DMS53 treated with DMSO at 0.1 percent for 48 hours (cell line): ENCODE measurements at regions not wholly inside any gene's neighbourhood (a gene's known extent, or its start where the extent isn't known, plus 50 kb on each side); places are given as distances from the start of the nearest gene placed in this dataset.

Experiments used
- DNase-seq: peaks from one replicate; lab custom pipeline; 2025; ENCODE audit not compliant: unreplicated experiment; lab: John Stamatoyannopoulos, UW

- DNase-seq = peak; percentile 26
Observed at GRCh38 chrX:138775517-138775916, 64.0 kb upstream of the FGF13 start.

- DNase-seq = no peak
Observed at GRCh38 chrX:138771047-138771446, 59.5 kb upstream of the FGF13 start.

- no peak for DNase-seq
Observed at GRCh38 chrX:138769918-138770317, 58.4 kb upstream of the FGF13 start.

- DNase-seq = no peak
Observed at GRCh38 chrX:138765051-138765450, 53.5 kb upstream of the FGF13 start.

GRCh38 chrX:138763761-138764160, 52.2 kb upstream of the FGF13 start:
- no peak for DNase-seq

GRCh38 chrX:138761380-138761779, 49.9 kb upstream of the FGF13 start:
- DNase-seq = no peak
